ENCODE measurements at regions not wholly inside any gene's neighbourhood (a gene's known extent, or its start where the extent isn't known, plus 50 kb on each side); places are given as distances from the start of the nearest gene placed in this dataset.

GRCh38 chr2:138066841-138067240 is 102.6 kb downstream of the HNMT start:
- H3K18ac ChIP-seq (ENCODE audit: insufficient read length, low read depth, low read length), result no peak overlapping the region

More at GRCh38 chr2:138066841-138067240, 102.6 kb downstream of the HNMT start:
- H4K20me1 ChIP-seq (ENCODE audit: control insufficient read depth, insufficient read depth, insufficient read length), result no peaks in the 10 kb centered on the region
- H3K56ac ChIP-seq (ENCODE audit: insufficient read length, low read depth, low read length), result no peak overlapping the region
- H3K9me3 ChIP-seq (ENCODE audit: control insufficient read depth, low read depth, low read length), result no peaks in the 10 kb centered on the region
- no peak overlapping the region for H3K14ac ChIP-seq (ENCODE audit: insufficient read depth, low read length)
- no peak overlapping the region for H2BK15ac ChIP-seq (ENCODE audit: low read depth, low read length)
- Mint-ChIP-seq H3K27ac (no peak overlapping the region), H3K4me3 (no peak overlapping the region), H3K9me3 (no peaks in the 10 kb centered on the region; a peak in 1 of 5 replicates), H3K36me3 (ENCODE audit: insufficient read depth in 1 of 3, low read depth in 3 of 3) (no peaks in the 10 kb centered on the region; a peak in 1 of 7 replicates), H3K27me3 (ENCODE audit: low read depth) (peaks cover 30% of the 10 kb centered on the region), H3K4me1 (peaks cover 5% of the 10 kb centered on the region in 2 experiments)
- H3K4ac ChIP-seq (ENCODE audit: low read depth, low read length), result no peak overlapping the region
- H4K8ac ChIP-seq (replicated peaks; ENCODE audit: insufficient read length, low read depth, low read length), result no peak overlapping the region
- H3K27me3 ChIP-seq (ENCODE audit: insufficient read depth, low read length), result peaks cover 8% of the 10 kb centered on the region; the same call in 1 of the 2 replicates
- H2BK5ac ChIP-seq (ENCODE audit: insufficient read length, low read length), result no peak overlapping the region
- H3K23ac ChIP-seq (ENCODE audit: insufficient read length, low read depth, low read length), result no peak overlapping the region
- no peak overlapping the region for H3T11ph ChIP-seq (ENCODE audit: low read length)
- TF ChIP-seq, protein P1, sequence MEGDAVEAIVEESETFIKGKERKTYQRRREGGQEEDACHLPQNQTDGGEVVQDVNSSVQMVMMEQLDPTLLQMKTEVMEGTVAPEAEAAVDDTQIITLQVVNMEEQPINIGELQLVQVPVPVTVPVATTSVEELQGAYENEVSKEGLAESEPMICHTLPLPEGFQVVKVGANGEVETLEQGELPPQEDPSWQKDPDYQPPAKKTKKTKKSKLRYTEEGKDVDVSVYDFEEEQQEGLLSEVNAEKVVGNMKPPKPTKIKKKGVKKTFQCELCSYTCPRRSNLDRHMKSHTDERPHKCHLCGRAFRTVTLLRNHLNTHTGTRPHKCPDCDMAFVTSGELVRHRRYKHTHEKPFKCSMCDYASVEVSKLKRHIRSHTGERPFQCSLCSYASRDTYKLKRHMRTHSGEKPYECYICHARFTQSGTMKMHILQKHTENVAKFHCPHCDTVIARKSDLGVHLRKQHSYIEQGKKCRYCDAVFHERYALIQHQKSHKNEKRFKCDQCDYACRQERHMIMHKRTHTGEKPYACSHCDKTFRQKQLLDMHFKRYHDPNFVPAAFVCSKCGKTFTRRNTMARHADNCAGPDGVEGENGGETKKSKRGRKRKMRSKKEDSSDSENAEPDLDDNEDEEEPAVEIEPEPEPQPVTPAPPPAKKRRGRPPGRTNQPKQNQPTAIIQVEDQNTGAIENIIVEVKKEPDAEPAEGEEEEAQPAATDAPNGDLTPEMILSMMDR (conservative IDR thresholded peaks at IDR 0.05), result no peak
- no peak overlapping the region for H3K27ac ChIP-seq (ENCODE audit: insufficient read length, low read depth, low read length)
- no peak overlapping the region for H4K91ac ChIP-seq (ENCODE audit: insufficient read length, low read depth, low read length)
- no peaks in the 10 kb centered on the region for H3K79me2 ChIP-seq (ENCODE audit: insufficient read depth, low read length)
- DNase-seq, result no peak
- H3K4me2 ChIP-seq (ENCODE audit: insufficient read depth, insufficient read length, low read length), result no peak overlapping the region
- no peak overlapping the region for H4K5ac ChIP-seq (ENCODE audit: insufficient read length, low read depth, low read length)
- H2BK20ac ChIP-seq (ENCODE audit: low read depth, low read length, poor library complexity, severe bottlenecking), result no peak overlapping the region
- no peak overlapping the region for H3K9ac ChIP-seq (ENCODE audit: extremely low read depth, insufficient read length, low read length)
- no peak overlapping the region for H2BK12ac ChIP-seq (ENCODE audit: insufficient read length, low read depth, low read length)
- H3K79me1 ChIP-seq (ENCODE audit: insufficient read depth, low read depth, low read length, poor library complexity, severe bottlenecking), result no peaks in the 10 kb centered on the region
- H3K23me2 ChIP-seq (ENCODE audit: insufficient read length, low read depth, low read length, poor library complexity, severe bottlenecking), result no peaks in the 10 kb centered on the region
- no CpG with 5 or more reads among the region's 1 CpG for WGBS (ENCODE audit: extremely low coverage, insufficient read length, low lambda C conversion rate)
- H2BK120ac ChIP-seq (ENCODE audit: low read depth, low read length, poor library complexity, severe bottlenecking), result no peak overlapping the region
- no peaks in the 10 kb centered on the region for H3K4me1 ChIP-seq (ENCODE audit: insufficient read depth, low read length)
- H2AFZ ChIP-seq (ENCODE audit: low read length), result no peak overlapping the region
- H2AK5ac ChIP-seq (ENCODE audit: insufficient read length, low read length), result no peak overlapping the region

All from H9 (cell line).